Right lung (tissue), 2 donors: ENCODE measurements at regions not wholly inside any gene's neighbourhood (a gene's known extent, or its start where the extent isn't known, plus 50 kb on each side); places are given as distances from the start of the nearest gene placed in this dataset.

Source experiments
- DNase-seq, 2 donors: peaks; one replicate each; pipeline ENCODE4 v3.0.0-alpha.2; 2013

- no peak for DNase-seq
These were observed 726.3 kb downstream of the EPHA4 start for GRCh38 chr2:220845766-220846273.

GRCh38 chr2:220847006-220847405 is 725.1 kb downstream of the EPHA4 start:
- no peak for DNase-seq

- no peak for DNase-seq
These were observed 724.5 kb downstream of the EPHA4 start for GRCh38 chr2:220847589-220847988.

GRCh38 chr2:220849433-220849832 is 722.7 kb downstream of the EPHA4 start:
- DNase-seq: no peak

GRCh38 chr2:220850116-220850515 is 722.0 kb downstream of the EPHA4 start:
- DNase-seq: no peak

DNA sequence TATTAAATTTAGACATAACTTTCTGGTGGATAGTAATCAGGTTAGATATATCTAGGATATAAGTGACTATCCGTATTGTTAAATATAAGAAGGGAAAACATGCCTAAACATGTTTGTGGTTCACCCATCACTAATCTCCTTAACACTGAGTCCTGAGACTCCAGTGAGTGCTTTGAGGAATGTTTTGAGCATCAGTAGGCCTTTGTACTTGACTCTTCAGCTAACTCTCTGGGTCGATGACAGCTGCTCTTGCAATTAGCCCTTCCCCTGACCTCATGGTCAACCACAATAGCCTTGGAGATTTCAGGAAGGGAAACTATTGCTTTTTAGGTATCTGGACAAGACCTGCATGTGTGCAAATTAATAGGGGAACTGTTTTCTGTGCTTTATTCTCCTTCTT is 716.8 kb downstream of the EPHA4 start:
- no peak for DNase-seq

- DNase-seq: no peak
These were observed 715.6 kb downstream of the EPHA4 start for GRCh38 chr2:220856486-220856885.

GRCh38 chr2:220857368-220857767 is 714.7 kb downstream of the EPHA4 start:
- no peak for DNase-seq

DNA sequence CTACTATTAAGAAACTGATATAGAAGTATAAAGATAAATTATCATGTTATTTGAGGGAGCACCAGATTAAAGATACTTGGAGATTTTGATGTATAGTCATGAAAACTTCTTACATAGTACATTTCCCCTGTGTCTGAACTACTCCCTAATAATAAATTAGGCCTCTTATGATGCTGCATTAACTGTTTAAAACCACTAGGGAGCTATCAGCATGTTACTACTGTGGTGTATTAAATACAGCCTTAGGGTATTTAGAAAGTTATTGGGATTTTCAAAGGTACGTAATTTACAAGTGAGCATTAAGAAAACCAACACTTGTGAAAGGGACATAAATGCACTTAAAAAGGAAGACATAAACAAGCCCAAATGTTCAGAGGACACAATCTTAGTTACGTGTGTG is 714.0 kb downstream of the EPHA4 start:
- DNase-seq: no peak

DNA sequence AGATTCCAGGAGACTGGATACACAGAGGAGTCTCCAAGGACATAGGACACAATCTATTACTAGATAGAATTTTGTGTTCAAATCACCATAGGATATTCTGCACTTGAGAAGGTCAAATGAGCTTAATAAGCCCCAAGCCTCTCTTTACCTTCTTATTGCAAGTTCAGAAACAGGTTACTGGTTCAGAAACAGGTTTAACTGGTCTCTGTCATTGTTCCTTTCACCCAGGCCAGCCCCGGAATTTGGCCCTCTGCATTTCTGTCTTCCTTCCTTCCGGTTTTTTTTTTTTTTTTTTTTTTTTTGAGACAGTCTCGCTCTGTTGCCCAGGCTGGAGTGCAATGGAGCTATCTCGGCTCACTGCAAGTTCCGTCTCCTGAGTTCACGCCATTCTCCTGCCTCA is 700.2 kb downstream of the EPHA4 start:
- DNase-seq: no peak

- DNase-seq: no peak
These were observed 695.9 kb downstream of the EPHA4 start for GRCh38 chr2:220876080-220876824.

DNA sequence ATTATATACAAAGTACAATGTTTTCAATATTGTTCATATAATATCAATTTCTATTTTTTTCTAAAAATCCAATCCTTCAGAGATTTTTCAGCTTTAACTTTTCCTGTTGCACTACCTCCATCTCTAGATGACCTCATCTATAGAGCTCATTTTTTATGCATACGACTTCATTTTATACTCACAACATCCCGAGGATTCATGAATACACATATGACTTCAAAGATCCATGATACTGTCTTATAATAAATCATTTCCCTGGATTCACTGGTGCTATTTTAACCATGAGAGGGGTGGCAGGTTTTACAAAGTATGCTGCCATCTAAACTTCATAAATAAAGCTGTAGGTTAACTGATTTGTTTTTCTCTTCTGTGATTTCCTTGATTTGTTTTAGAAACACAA is 694.6 kb downstream of the EPHA4 start:
- no peak for DNase-seq

- DNase-seq: no peak
These were observed 694.2 kb downstream of the EPHA4 start for GRCh38 chr2:220877897-220878296.

GRCh38 chr2:220880623-220881596 is 691.2 kb downstream of the EPHA4 start:
- DNase-seq: no peak

- DNase-seq: no peak
These were observed 689.6 kb downstream of the EPHA4 start for GRCh38 chr2:220882507-220882906.

DNA sequence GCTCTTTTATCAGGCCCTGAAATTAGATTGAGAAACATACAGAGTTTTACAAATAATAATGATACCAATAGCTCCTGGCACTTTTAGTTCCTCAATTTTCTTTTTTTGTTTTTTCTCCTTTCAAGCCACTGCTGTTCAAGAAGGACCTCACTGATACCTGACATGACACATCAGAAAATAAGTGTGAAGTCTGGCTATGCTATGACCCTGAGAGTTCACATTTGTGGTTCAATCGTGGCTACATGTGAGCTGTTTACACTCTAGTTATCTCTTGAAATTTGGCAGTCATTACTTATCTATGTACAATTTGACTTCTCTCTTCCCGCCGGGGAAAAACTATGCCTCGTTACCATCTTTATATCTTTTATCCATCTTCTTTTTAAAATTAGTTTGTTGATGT is 686.5 kb downstream of the EPHA4 start:
- DNase-seq: no peak

GRCh38 chr2:220887271-220887870 is 684.7 kb downstream of the EPHA4 start:
- DNase-seq: no peak

- DNase-seq: no peak
These were observed 684.2 kb downstream of the EPHA4 start for GRCh38 chr2:220887876-220888275.

DNA sequence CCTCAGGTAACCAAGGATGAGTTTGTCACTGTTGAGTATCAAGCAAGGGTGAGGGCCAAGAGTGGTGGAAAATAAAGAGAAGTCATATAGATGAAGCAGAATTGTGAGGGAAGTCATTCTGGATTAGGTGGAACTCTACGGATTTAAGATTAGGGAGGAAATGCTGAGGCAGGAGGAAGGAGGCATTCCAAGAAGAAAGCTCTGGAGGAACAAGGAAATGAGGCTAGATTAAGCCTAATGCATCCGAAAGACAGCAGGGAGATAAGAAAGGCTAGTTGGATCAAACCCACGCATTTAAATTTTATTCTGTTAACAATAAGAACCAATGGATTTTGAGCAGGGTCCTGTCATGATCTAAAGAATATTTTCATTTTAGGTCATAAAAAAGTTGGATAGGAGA is 681.2 kb downstream of the EPHA4 start:
- DNase-seq: no peak

DNA sequence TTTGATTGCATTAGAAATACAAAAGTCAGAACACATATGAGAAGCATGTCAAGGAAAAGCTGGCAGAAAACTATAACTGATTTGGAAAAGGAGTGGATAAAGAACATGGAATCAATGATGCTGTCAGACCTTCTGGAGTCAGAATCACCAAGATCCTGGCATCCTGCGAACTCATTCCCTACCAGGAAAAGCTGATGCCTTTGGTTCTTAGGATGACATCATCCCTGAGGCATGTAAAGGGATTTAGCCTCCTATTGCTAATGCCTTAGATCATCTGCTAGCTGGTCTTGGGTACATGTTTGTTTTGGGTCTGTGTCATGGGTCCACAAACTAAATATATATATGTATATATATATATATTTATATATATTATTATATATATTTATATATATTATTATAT is 680.7 kb downstream of the EPHA4 start:
- DNase-seq: no peak

DNA sequence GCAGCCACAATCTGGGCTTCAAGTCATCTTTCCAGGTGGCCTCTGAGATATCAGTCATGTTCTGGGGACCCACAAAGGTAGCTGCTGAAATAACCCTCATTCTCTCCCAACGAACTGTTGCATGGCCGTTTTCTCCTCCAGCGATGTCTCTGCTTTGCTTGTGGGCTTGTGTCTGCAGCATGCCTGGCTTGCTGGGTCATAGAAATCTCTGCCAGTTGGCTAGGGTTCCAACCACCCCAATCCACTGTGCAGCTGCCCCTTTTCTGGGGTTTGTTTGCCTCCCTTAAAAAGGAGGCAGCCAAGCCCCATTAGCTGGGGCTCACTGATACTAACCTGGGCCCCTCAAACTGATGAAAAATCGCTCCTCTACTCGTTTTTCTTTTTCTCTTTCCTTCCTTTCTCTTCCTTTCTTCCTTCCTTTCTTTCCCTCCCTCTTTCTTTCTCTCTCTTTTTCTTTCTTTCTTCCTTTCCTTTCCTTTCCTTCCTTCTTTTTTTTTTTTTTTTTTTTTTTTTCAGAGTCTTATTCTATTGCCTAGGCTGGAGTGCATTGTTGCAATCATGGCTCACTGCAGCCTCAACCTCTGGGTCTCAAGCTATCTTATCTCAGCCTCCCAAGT is 680.0 kb downstream of the EPHA4 start:
- DNase-seq: no peak

- DNase-seq: no peak
These were observed 678.7 kb downstream of the EPHA4 start for GRCh38 chr2:220893411-220893810.
